ENCODE measurements at regions not wholly inside any gene's neighbourhood (a gene's known extent, or its start where the extent isn't known, plus 50 kb on each side); places are given as distances from the start of the nearest gene placed in this dataset.

DNA sequence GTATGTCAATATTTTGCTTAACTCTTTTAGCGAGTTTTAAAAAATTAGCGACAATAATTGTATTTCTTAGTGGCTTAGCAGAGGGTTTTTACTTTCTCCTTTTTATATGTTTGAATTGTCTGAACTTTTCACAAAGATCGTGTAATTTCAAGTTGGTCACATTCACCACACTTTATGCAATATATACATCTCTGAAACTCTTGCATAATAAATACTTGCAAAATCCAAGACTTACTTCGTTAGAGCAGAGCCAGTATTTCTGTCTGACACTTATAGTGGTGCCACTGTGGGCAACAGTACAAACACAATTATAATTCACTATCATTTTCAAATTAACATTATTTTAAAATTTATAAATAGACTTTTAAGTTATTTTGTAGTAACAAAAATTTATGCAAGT, 62.0 kb downstream of the SUCNR1 start:
- Mint-ChIP-seq H3K27me3 (peaks cover 25% of the 10 kb centered on the region), H3K36me3 (ENCODE audit: low read depth) (peaks cover 3% of the 10 kb centered on the region), H3K27ac (no peak overlapping the region), H3K4me3 (no peak overlapping the region), H3K4me1 (no peaks in the 10 kb centered on the region)
- DNase-seq (no peak), ATAC-seq (no peak)
- no peaks in the 10 kb centered on the region for H3K9me3 ChIP-seq (ENCODE audit: control insufficient read depth, low read length, poor library complexity, severe bottlenecking)

DNA sequence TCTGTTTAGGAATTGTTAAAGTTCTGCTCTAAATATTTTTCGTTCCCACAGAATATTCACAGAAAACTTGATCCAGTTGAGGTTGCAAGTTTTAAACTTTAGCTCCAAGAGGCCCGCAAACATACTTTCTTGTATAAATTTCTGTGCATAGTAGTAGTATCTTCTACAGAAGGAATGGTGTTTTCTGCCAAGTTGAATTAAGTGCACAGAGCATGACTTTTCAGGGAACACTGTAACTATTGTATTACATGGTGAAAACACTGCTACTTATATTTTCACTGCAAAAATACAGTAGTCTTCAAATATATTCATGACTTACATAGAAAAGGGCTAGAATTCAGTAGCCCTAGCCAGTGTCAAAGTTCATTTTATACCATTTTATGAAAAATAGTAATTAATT, 67.0 kb downstream of the SUCNR1 start:
- Mint-ChIP-seq H3K4me1 (no peaks in the 10 kb centered on the region), H3K27ac (no peak overlapping the region), H3K36me3 (ENCODE audit: low read depth) (no peaks in the 10 kb centered on the region), H3K4me3 (no peak overlapping the region), H3K27me3 (peaks cover 19% of the 10 kb centered on the region)
- no peak for ATAC-seq
- DNase-seq: no peak
- H3K9me3 ChIP-seq (ENCODE audit: control insufficient read depth, low read length, poor library complexity, severe bottlenecking): no peaks in the 10 kb centered on the region

DNA sequence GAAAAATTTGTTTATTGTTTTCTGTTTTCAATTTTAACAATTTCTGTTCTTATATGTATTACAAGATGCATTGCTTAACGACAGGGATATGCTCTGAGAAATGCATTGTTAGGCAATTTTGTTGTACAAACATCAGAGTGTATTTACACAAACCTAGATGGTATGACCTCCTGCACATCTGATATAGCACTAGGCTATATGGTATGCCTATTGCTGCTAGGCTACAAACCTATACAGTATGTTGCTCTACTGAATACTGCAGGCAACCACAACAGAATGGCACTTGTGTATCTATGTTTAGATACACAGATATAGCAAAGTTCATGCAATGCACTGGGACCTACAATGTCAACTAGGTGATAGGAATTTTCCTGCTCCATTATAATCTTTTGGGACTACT, 70.1 kb downstream of the SUCNR1 start:
- DNase-seq (no peak), ATAC-seq (no peak)
- no peaks in the 10 kb centered on the region for H3K9me3 ChIP-seq (ENCODE audit: control insufficient read depth, low read length, poor library complexity, severe bottlenecking)
- H3K4me3 Mint-ChIP-seq: no peak overlapping the region
- H3K27ac Mint-ChIP-seq: no peak overlapping the region
- peaks cover 4% of the 10 kb centered on the region for H3K36me3 Mint-ChIP-seq (ENCODE audit: low read depth)
- H3K4me1 Mint-ChIP-seq: no peaks in the 10 kb centered on the region
- peaks cover 22% of the 10 kb centered on the region for H3K27me3 Mint-ChIP-seq

DNA sequence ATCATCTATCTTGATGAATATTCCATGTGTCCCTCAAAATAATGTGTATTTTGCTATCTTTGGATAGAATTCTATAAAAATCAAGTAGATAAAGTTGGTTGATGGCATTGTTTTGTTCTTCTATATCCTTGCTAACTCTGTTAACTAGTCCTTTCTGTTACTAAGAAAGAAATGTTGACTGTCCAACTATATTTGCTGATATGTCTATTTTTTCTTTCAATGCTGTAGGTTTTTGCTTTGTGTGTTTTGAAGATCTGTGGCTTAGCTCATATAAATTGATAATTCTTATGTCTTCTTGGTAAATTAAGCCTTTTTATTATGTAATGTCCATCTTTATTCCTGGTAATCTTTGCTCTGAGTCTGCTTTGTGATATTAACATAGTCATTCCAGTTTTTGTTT, 70.9 kb downstream of the SUCNR1 start:
- Mint-ChIP-seq H3K27ac (no peak overlapping the region), H3K4me1 (no peaks in the 10 kb centered on the region)
- ATAC-seq: no peak

DNA sequence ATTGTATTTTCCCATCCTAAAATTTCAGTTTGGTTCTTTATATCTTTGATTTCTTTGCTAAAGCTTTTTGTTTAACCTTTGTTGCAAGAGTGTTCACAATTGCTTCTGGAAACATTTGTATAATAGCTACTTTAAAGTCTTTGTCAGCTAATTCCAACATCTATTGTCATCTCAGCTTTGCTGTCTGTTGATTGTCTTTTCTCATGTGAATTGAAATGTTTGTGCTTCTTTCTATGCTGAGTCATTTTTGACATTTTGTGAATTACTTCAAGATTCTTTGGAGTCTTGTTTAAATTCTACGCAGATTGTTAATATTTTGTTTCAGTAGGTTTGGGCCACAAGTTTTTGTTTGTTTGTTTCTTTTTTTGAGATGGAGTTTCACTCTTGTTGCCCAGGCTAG, 73.2 kb downstream of the SUCNR1 start:
- ATAC-seq: no peak
- no peaks in the 10 kb centered on the region for H3K9me3 ChIP-seq (ENCODE audit: control insufficient read depth, low read length, poor library complexity, severe bottlenecking)
- Mint-ChIP-seq H3K4me1 (no peaks in the 10 kb centered on the region), H3K36me3 (ENCODE audit: low read depth) (peaks cover 4% of the 10 kb centered on the region), H3K4me3 (no peak overlapping the region), H3K27me3 (peaks cover 20% of the 10 kb centered on the region), H3K27ac (no peak overlapping the region)
- no peak for DNase-seq

More for the DNA sequence above, 70.9 kb downstream of the SUCNR1 start:
- Mint-ChIP-seq H3K36me3 (ENCODE audit: low read depth) (peaks cover 4% of the 10 kb centered on the region), H3K27me3 (peaks cover 17% of the 10 kb centered on the region), H3K4me3 (no peak overlapping the region)
- H3K9me3 ChIP-seq (ENCODE audit: control insufficient read depth, low read length, poor library complexity, severe bottlenecking): no peaks in the 10 kb centered on the region
- DNase-seq: no peak

DNA sequence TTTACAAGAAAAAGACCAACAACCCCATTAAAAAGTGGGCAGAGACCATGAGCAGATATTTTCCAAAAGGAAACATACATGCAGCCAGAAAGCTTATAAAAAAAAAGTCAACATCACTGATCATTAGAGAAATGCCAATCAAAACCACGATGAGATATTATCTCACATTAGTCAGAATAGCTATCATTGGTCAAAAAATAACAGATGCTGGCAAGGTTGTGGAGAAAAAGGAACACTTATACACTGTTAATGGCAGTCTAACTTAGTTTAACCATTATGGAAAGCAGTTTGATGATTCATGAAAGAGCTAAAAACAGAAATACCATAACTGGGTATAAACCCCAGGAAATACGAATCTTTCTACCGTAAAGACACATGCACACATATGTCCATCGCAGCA, 76.3 kb downstream of the SUCNR1 start:
- Mint-ChIP-seq H3K4me3 (no peak overlapping the region), H3K4me1 (no peaks in the 10 kb centered on the region), H3K36me3 (ENCODE audit: low read depth) (peaks cover 4% of the 10 kb centered on the region), H3K27me3 (peaks cover 26% of the 10 kb centered on the region), H3K27ac (no peak overlapping the region)
- no peaks in the 10 kb centered on the region for H3K9me3 ChIP-seq (ENCODE audit: control insufficient read depth, low read length, poor library complexity, severe bottlenecking)
- DNase-seq (no peak), ATAC-seq (no peak)

DNA sequence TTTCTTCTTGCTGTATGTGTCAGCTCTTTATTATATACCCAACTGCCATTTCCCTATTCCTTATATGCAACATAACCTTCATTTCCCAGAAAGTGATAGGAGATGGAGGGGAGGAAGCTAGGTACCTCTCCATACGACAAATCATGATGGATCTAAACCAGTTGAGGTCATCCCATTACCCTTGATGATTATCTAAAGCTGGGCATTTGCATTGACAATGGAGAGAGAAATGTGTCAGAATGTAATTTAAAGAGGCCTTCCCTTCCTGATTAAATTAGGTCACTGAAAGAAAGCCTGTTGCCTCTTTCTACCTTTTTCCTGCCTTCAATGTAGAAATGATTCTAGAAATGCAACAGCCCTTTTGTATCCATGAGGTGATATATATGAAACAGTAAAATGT, 81.9 kb downstream of the SUCNR1 start:
- H3K27me3 Mint-ChIP-seq: peaks cover 23% of the 10 kb centered on the region
- no peaks in the 10 kb centered on the region for H3K9me3 ChIP-seq (ENCODE audit: control insufficient read depth, low read length, poor library complexity, severe bottlenecking)
- no peaks in the 10 kb centered on the region for H3K4me1 Mint-ChIP-seq
- DNase-seq: no peak
- H3K36me3 Mint-ChIP-seq (ENCODE audit: low read depth): peaks cover 2% of the 10 kb centered on the region
- H3K27ac Mint-ChIP-seq: no peak overlapping the region
- no peak overlapping the region for H3K4me3 Mint-ChIP-seq
- ATAC-seq: no peak

DNA sequence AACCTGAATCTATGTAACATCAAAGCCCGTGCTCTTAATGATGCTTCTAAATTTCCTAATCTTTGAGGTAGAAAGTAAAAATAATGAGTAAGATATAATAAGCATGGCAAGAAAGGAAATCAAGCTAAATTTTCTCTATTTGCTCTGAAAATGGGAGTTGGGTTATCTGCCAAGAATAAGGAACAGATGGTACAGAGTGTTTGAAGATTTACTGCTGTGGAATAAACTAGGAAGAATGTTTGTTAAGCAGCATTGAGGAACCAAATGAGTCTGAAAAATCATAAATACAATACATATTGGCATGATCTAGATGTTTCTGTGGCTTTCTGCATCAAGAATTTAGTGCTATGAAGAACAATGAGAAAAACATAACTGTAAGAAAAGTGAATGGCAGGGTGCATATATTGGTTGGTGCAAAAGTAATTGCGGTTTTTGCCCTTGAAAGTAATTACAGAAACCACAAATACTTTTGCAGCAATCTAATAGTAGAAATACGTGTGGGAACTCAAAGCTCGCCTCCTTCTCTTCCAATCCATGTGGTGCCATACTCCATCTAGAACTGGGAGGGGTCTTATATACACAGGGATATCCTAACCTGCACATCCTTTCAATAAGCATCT, 87.6 kb downstream of the SUCNR1 start:
- Mint-ChIP-seq H3K27me3 (peaks cover 20% of the 10 kb centered on the region), H3K27ac (no peak overlapping the region), H3K4me1 (no peaks in the 10 kb centered on the region), H3K36me3 (ENCODE audit: low read depth) (peaks cover 2% of the 10 kb centered on the region), H3K4me3 (no peak overlapping the region)
- DNase-seq (no peak), ATAC-seq (no peak)
- no peaks in the 10 kb centered on the region for H3K9me3 ChIP-seq (ENCODE audit: control insufficient read depth, low read length, poor library complexity, severe bottlenecking)

DNA sequence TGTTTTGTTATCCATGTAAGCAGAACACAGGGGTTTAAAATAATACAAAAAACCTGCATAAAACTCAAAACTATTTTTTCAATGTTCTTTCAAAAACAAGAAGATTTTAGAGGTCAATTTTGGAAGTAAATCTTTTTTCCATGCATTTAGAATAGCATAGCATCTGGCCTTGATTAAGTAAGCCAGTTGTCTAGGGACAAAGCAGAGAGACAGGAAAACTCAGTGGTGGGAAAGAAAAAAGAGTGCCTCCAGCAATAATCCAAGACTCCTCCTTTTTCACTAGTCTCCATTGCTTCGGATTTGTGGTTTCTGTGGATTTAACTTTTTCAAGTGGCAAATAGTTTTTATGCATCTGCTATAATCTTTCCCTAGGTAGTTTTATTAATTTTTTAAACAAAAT, 88.9 kb downstream of the SUCNR1 start:
- no peak for ATAC-seq
- Mint-ChIP-seq H3K27me3 (peaks cover 17% of the 10 kb centered on the region), H3K4me3 (no peak overlapping the region), H3K27ac (no peak overlapping the region), H3K4me1 (no peaks in the 10 kb centered on the region), H3K36me3 (ENCODE audit: low read depth) (peaks cover 3% of the 10 kb centered on the region)
- DNase-seq: no peak
- no peaks in the 10 kb centered on the region for H3K9me3 ChIP-seq (ENCODE audit: control insufficient read depth, low read length, poor library complexity, severe bottlenecking)

DNA sequence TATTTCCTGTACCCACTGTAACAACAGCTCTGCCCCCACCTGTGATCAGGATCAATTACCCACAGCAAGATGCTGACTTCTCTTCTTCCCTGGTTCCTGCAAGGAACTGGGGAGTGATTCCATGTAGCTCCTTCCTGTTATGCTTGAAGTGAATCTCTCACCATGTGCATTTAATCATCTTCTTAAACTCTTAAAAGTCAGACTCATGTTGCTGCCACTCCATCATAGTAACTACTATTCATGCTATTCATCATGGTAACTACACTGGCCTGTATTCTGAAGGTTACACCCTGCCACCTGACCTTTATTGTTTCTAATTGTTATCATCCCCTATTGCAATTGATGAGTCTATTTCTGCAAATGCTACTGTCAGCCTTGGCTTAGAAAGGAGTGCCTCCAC, 89.5 kb downstream of the SUCNR1 start:
- Mint-ChIP-seq H3K4me1 (no peaks in the 10 kb centered on the region), H3K27me3 (peaks cover 16% of the 10 kb centered on the region), H3K36me3 (ENCODE audit: low read depth) (peaks cover 2% of the 10 kb centered on the region), H3K4me3 (no peak overlapping the region), H3K27ac (no peak overlapping the region)
- DNase-seq (no peak), ATAC-seq (no peak)
- no peaks in the 10 kb centered on the region for H3K9me3 ChIP-seq (ENCODE audit: control insufficient read depth, low read length, poor library complexity, severe bottlenecking)

DNA sequence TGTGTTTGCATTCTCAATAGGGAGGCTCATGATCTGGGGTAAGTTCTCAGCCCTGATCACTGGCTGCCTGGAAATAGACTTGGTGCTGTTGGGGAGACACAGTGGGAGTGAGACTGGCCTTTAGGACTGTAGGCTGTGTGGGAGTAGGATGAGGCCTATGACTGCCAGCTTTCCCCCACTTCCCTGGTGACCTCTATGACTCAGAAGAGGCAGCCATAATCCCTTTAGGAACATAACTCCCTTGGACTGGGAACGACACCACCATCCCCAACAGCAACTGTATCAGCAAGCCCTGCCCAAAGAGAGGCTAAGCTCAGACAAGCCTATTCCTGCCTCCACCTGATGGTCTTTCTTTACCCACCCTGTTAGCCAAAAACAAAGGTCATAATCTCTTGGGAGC, 91.3 kb downstream of the SUCNR1 start:
- DNase-seq (no peak), ATAC-seq (no peak)
- Mint-ChIP-seq H3K27me3 (peaks cover 16% of the 10 kb centered on the region), H3K27ac (no peak overlapping the region), H3K4me1 (no peaks in the 10 kb centered on the region), H3K36me3 (ENCODE audit: low read depth) (peaks cover 2% of the 10 kb centered on the region), H3K4me3 (no peak overlapping the region)
- H3K9me3 ChIP-seq (ENCODE audit: control insufficient read depth, low read length, poor library complexity, severe bottlenecking): no peaks in the 10 kb centered on the region

DNA sequence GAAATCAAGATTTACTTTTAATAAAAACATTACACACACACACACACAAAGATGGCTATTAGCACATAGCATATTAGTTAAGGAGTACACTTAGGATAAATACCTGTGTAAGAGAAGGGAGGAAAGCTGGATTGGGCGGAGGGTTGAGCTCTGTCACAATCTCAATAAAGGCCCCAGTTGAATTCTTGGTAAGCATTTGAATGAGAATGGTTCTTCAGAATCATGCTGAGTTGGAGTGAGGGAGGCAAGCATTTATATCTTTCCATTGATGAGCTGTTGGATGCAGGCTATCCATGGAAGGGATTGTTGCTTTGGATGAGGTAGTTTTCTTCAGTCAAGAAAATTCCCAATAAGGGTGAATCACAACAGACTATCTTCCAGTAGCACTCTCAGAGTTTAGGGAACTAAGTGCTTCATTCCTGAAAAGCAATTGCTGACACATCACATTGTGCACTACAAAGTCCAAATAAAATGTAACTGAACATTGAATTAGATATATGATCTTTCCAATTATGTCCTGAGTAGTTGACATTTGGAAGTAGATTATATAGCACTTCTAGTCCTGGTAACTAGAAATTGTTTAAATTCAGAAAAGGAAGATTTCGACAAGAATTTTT, 95.7 kb downstream of the SUCNR1 start:
- DNase-seq: no peak
- H3K27ac Mint-ChIP-seq: no peak overlapping the region

DNA sequence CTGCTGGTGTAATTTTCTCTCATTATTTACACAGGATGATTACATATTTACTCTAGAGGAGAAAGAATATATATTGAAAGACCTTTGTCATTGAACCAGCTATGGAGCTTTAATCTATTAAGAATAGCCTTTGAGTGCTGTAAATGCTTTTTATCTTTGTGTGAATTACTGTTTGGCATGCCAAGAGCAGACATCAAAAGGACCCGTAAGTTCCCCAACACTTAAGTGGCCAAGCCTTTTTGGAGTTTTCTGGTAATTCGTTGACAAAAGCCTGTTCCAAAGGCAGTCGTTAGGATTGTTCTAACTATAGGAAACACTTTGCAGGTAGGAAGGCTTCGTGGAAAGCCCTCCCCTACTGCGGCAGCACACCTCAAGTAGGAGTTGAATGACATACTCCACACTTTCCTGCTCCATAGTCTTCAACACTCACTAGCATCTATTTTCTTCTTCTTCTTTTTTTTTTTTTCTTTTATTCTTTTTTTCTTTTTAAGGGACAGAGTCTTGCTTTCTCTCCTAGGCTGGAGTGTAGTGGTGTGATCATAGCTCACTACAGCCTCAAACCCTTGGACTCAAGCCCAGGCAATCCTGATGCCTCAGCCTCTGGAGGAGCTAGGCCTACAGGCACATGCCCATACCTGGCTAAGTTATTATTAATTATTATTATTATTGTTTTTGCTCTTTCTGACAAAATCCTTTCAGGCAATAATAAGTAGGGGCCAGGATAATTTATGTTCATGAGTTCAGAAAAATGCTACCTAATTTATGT, 98.6 kb downstream of the SUCNR1 start:
- no peaks in the 10 kb centered on the region for H3K9me3 ChIP-seq (ENCODE audit: control insufficient read depth, low read length, poor library complexity, severe bottlenecking)
- no peak for DNase-seq
- no peak overlapping the region for H3K27ac Mint-ChIP-seq
- ATAC-seq: no peak
- no peaks in the 10 kb centered on the region for H3K27me3 Mint-ChIP-seq
- H3K4me3 Mint-ChIP-seq: no peak overlapping the region
- no peaks in the 10 kb centered on the region for H3K36me3 Mint-ChIP-seq (ENCODE audit: low read depth)
- H3K4me1 Mint-ChIP-seq: no peaks in the 10 kb centered on the region

More for the DNA sequence above, 95.7 kb downstream of the SUCNR1 start:
- H3K27me3 Mint-ChIP-seq: peaks cover 16% of the 10 kb centered on the region
- H3K9me3 ChIP-seq (ENCODE audit: control insufficient read depth, low read length, poor library complexity, severe bottlenecking): no peaks in the 10 kb centered on the region
- H3K4me3 Mint-ChIP-seq: no peak overlapping the region
- no peak for ATAC-seq
- H3K4me1 Mint-ChIP-seq: no peaks in the 10 kb centered on the region
- H3K36me3 Mint-ChIP-seq (ENCODE audit: low read depth): peaks cover 2% of the 10 kb centered on the region

DNA sequence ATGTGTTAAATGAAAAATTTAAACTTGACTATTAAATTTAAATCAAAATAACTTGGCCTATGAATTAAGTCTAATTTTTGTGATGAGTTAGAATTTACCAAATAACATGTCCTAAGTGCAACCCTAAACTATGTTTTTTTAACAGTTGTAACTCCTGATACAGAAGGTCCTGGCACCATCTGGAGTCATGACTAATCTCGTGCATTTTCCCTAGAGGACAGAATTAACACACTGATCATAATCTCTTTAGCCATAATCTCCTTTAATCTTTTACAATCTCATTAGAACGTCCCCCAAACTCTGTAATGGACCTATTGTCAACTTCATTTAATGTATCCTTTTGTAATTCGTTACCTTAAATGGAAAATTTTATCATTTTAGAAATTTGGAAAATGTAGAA, 100.6 kb downstream of the SUCNR1 start:
- Mint-ChIP-seq H3K4me1 (no peaks in the 10 kb centered on the region), H3K27ac (no peak overlapping the region), H3K4me3 (no peak overlapping the region), H3K36me3 (ENCODE audit: low read depth) (no peaks in the 10 kb centered on the region), H3K27me3 (no peaks in the 10 kb centered on the region)
- no peak for DNase-seq
- H3K9me3 ChIP-seq (ENCODE audit: control insufficient read depth, low read length, poor library complexity, severe bottlenecking): no peaks in the 10 kb centered on the region
- no peak for ATAC-seq
